Fibroblast of lung (primary cell): ENCODE measurements at regions not wholly inside any gene's neighbourhood (a gene's known extent, or its start where the extent isn't known, plus 50 kb on each side); places are given as distances from the start of the nearest gene placed in this dataset.

Source experiments
- EZH2 ChIP-seq: IDR thresholded peaks from 2 replicates; pipeline ENCODE4 v1.5.1; 2012; ENCODE audit warnings: low read length, control low read depth, mild to moderate bottlenecking; ENCODE audit errors: missing control alignments
- TF ChIP-seq, protein P1 (sequence below), 2 donors: IDR thresholded peaks in 1 of 2; conservative IDR thresholded peaks in 1 of 2; 1 replicate in 1 of 2; 2 replicates in 1 of 2; pipeline ENCODE4 v1.5.1; 2011 to 2012; ENCODE audit warnings: low read length in 2 of 2, control low read depth in 1 of 2, inconsistent platforms in 1 of 2, low read depth in 1 of 2, mild to moderate bottlenecking in 1 of 2

- TF ChIP-seq, protein P1, sequence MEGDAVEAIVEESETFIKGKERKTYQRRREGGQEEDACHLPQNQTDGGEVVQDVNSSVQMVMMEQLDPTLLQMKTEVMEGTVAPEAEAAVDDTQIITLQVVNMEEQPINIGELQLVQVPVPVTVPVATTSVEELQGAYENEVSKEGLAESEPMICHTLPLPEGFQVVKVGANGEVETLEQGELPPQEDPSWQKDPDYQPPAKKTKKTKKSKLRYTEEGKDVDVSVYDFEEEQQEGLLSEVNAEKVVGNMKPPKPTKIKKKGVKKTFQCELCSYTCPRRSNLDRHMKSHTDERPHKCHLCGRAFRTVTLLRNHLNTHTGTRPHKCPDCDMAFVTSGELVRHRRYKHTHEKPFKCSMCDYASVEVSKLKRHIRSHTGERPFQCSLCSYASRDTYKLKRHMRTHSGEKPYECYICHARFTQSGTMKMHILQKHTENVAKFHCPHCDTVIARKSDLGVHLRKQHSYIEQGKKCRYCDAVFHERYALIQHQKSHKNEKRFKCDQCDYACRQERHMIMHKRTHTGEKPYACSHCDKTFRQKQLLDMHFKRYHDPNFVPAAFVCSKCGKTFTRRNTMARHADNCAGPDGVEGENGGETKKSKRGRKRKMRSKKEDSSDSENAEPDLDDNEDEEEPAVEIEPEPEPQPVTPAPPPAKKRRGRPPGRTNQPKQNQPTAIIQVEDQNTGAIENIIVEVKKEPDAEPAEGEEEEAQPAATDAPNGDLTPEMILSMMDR (conservative IDR thresholded peaks at IDR 0.05 in 1 of 2, IDR thresholded peaks at IDR 0.05 in 1 of 2; ENCODE audit: low read depth in 1 of 2, low read length in 2 of 2) = no peak
- no peak for TF ChIP-seq EZH2
Observed at GRCh38 chr13:34351134-34351533, 533.2 kb downstream of the RFC3 start.
